Gastroesophageal sphincter (tissue), 4 donors: ENCODE measurements at regions not wholly inside any gene's neighbourhood (a gene's known extent, or its start where the extent isn't known, plus 50 kb on each side); places are given as distances from the start of the nearest gene placed in this dataset.

ENCODE experiments used
- ATAC-seq: fragments of 150-250 bp; one replicate; pipeline ENCODE4 v1.9.1; 2016; ENCODE audit warnings: mild to moderate bottlenecking, moderate library complexity
- H3K27ac ChIP-seq, 4 donors: fragments of 200-600 bp; sonication (generic) in 3 of 4; 1 replicate in 3 of 4; 2 replicates in 1 of 4; pipeline ENCODE4 v1.5.1; 2016 to 2019
- H3K27me3 ChIP-seq: fragments of 200-600 bp; sonication (generic); one replicate; pipeline ENCODE4 v1.5.1; 2019
- H3K36me3 ChIP-seq, 2 donors: fragments of 200-600 bp; sonication (generic); one replicate each; pipeline ENCODE4 v1.5.1; 2019; ENCODE audit warnings: control low read depth in 1 of 2
- H3K4me1 ChIP-seq, 3 donors: fragments of 200-600 bp; sonication (generic); 1 replicate in 2 of 3; 2 replicates in 1 of 3; pipeline ENCODE4 v1.5.1; 2016 to 2019; ENCODE audit warnings: control low read depth in 2 of 3
- H3K4me3 ChIP-seq, 2 donors: fragments of 200-600 bp; sonication (generic); one replicate each; pipeline ENCODE4 v1.5.1; 2019; ENCODE audit warnings: mild to moderate bottlenecking in 1 of 2, moderate library complexity in 1 of 2
- H3K9me3 ChIP-seq, 3 donors: fragments of 200-600 bp; sonication (generic); one replicate each; pipeline ENCODE4 v1.5.1; 2017 to 2019; ENCODE audit warnings: control low read depth in 2 of 3
- EP300 ChIP-seq: sonication (generic); formaldehyde crosslinking; IDR thresholded peaks from one replicate; pipeline ENCODE4 v1.6.1; 2017; ENCODE audit warnings: antibody characterized with exemption, mild to moderate bottlenecking
- POLR2A ChIP-seq, 2 donors: fragments of 450-650 bp; IDR thresholded peaks; one replicate each; pipeline ENCODE4 v1.6.1; 2017; ENCODE audit warnings: antibody characterized with exemption in 2 of 2, mild to moderate bottlenecking in 2 of 2, moderate library complexity in 1 of 2
- POLR2AphosphoS5 ChIP-seq: sonication (generic); formaldehyde crosslinking; IDR thresholded peaks from one replicate; pipeline ENCODE4 v1.6.1; 2017; ENCODE audit warnings: antibody characterized with exemption
- WGBS, 2 donors: methylation state at CpG; one replicate each; pipeline ENCODE4 v1.1.5; 2018; ENCODE audit warnings: low coverage in 1 of 2; 5-methylcytosine and 5-hydroxymethylcytosine counted together
- TF ChIP-seq, protein P1 (sequence below), 4 experiments: fragments of 200-600 bp in 2 of 4; fragments of 450-650 bp in 2 of 4; sonication (generic) in 1 of 4; IDR thresholded peaks; one replicate each; pipeline ENCODE4 v1.5.1; 2017 to 2019; ENCODE audit warnings: antibody characterized with exemption in 4 of 4, mild to moderate bottlenecking in 2 of 4, moderate library complexity in 2 of 4

DNA sequence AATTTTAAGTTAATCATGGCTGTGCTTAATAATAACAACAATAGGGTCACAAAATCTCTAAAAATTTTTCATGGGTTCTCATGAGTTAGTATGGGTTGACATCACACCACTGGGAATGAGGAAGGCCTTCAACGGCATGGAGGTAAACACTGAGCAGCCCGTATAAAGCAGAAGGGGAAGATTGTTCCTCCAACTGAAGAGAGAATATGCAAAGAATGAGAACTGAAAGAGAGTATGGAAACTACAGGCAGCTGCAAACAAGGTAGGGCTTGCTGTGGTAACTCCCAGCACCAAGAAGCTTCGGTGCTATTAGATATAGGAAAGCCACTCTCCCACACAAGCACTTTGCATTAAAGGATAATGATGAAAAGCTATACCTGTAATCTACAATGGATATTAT, 1242.3 kb upstream of the CELF4 start:
- no peaks in the 10 kb centered on the region for H3K27me3 ChIP-seq
- H3K9me3 ChIP-seq: no peaks in the 10 kb centered on the region
- H3K36me3 ChIP-seq: no peaks in the 10 kb centered on the region

DNA sequence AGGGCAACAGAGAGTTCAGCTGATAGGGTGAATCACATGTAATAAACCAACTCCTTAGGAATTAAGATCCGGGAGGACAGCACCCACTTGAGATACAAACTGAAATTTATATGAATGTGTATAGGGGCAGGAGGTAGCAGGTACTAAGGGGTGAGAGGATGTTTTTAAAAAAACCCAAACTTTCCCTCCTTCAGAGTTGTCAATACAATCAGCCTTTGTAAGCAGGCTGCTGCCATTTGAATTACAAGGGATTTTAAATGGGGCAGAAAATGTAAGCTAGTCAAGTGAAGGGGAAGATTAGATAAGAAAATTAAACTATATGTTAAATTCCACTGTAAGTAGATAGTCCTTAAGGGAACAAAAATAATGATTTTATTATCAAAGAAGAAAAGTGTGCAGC, 1239.7 kb upstream of the CELF4 start:
- Histone ChIP-seq H3K9me3 (no peaks in the 10 kb centered on the region), H3K27me3 (no peaks in the 10 kb centered on the region), H3K4me3 (no peak overlapping the region), H3K27ac (no peak overlapping the region), H3K36me3 (no peaks in the 10 kb centered on the region), H3K4me1 (no peaks in the 10 kb centered on the region)
- TF ChIP-seq EP300 (no peak), POLR2AphosphoS5 (no peak), POLR2A (IDR thresholded peaks at IDR 0.05) (no peak)
- TF ChIP-seq, protein P1, sequence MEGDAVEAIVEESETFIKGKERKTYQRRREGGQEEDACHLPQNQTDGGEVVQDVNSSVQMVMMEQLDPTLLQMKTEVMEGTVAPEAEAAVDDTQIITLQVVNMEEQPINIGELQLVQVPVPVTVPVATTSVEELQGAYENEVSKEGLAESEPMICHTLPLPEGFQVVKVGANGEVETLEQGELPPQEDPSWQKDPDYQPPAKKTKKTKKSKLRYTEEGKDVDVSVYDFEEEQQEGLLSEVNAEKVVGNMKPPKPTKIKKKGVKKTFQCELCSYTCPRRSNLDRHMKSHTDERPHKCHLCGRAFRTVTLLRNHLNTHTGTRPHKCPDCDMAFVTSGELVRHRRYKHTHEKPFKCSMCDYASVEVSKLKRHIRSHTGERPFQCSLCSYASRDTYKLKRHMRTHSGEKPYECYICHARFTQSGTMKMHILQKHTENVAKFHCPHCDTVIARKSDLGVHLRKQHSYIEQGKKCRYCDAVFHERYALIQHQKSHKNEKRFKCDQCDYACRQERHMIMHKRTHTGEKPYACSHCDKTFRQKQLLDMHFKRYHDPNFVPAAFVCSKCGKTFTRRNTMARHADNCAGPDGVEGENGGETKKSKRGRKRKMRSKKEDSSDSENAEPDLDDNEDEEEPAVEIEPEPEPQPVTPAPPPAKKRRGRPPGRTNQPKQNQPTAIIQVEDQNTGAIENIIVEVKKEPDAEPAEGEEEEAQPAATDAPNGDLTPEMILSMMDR (IDR thresholded peaks at IDR 0.05): no peak
- 67 to 80% methylated on average over 1 of the region's 1 CpG for WGBS, 2 donors
- ATAC-seq: no peak

More for the DNA sequence above, 1242.3 kb upstream of the CELF4 start:
- Histone ChIP-seq H3K4me3 (no peak overlapping the region), H3K27ac (no peak overlapping the region), H3K4me1 (no peaks in the 10 kb centered on the region)
- ATAC-seq: no peak
- 78 to 93% methylated on average over 2 to 3 of the region's 3 CpGs for WGBS, 2 donors
- TF ChIP-seq, protein P1 (IDR thresholded peaks at IDR 0.05): no peak
- no peak for TF ChIP-seq EP300
- no peak for TF ChIP-seq POLR2AphosphoS5
- no peak for TF ChIP-seq POLR2A (IDR thresholded peaks at IDR 0.05)

DNA sequence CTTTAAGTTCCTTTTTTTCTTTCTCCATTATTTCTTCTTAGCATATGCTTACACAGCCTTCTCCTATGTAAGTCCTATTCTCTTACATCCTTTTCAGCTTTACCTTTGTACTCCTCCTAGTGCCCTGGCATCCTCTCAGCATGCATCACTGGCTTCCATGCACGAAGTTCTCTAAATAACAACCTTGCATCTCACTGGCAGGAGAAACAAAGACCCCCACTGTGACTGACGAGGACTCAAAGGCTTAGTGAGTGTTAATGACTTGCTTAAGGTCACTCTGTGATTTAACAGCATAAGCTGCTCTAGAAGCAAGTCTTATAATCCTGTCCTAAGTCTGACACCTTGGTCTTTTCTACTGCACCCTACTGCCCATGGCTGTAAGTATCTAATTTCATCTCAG, 1236.0 kb upstream of the CELF4 start:
- no peak for ATAC-seq
- H3K27ac ChIP-seq: no peak overlapping the region
- no peaks in the 10 kb centered on the region for H3K27me3 ChIP-seq
- no peaks in the 10 kb centered on the region for H3K9me3 ChIP-seq
- 57 to 67% methylated on average over 2 of the region's 2 CpGs for WGBS, 2 donors
- no peaks in the 10 kb centered on the region for H3K4me1 ChIP-seq
- no peaks in the 10 kb centered on the region for H3K36me3 ChIP-seq
- H3K4me3 ChIP-seq: no peak overlapping the region
- TF ChIP-seq POLR2AphosphoS5 (no peak), EP300 (no peak), POLR2A (IDR thresholded peaks at IDR 0.05) (no peak)
- TF ChIP-seq, protein P1 (IDR thresholded peaks at IDR 0.05): no peak

DNA sequence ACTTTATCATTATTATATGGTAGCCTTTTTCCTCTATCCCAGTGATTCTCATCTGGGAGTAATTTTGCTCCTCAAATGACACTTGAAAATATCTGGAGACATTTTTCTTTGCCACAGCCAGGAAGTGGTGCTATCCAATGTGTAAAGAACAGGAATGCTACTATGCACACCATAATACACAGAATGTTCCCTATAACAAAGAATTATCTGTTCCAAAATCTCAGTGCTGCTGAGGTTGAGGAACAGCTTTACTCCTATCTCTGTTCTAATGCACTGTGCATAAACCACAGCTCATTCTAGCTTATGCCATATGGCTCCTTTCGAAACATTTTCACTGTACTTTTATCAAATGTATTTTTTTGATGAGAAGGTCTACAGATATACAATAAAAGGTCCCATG, 1231.2 kb upstream of the CELF4 start:
- TF ChIP-seq POLR2A (IDR thresholded peaks at IDR 0.05): no peak
- TF ChIP-seq POLR2AphosphoS5: no peak
- TF ChIP-seq, protein P1 (IDR thresholded peaks at IDR 0.05): no peak
- TF ChIP-seq EP300: no peak
- H3K27ac ChIP-seq: no peak overlapping the region

DNA sequence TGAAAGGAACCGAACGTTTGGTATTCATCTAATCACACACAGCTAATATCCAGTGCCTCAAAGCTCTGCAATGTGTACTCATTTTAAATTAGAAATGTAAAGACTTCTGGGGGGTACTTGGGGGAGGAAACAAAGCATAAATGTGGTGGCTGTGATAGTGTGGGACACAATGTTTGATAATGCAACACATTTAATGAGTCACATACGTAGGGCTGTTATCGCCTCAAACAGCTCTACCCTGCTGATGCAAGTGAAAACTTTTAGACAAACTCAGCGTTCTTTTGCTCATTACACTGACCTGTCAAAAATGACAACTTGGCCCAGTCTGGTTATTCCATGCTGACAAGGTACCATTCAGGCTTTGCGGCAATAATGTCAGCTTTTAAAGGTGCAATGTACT, 1227.1 kb upstream of the CELF4 start:
- no peak overlapping the region for H3K4me3 ChIP-seq
- H3K36me3 ChIP-seq: no peaks in the 10 kb centered on the region
- H3K4me1 ChIP-seq: no peaks in the 10 kb centered on the region
- WGBS, 2 donors: 89 to 97% methylated on average over 3 to 5 of the region's 6 CpGs
- no peak for ATAC-seq
- no peak overlapping the region for H3K27ac ChIP-seq
- H3K9me3 ChIP-seq: no peaks in the 10 kb centered on the region
- H3K27me3 ChIP-seq: no peaks in the 10 kb centered on the region
- TF ChIP-seq POLR2A (IDR thresholded peaks at IDR 0.05) (no peak), EP300 (no peak), POLR2AphosphoS5 (no peak)
- TF ChIP-seq, protein P1 (IDR thresholded peaks at IDR 0.05): no peak

More for the DNA sequence above, 1231.2 kb upstream of the CELF4 start:
- Histone ChIP-seq H3K9me3 (no peaks in the 10 kb centered on the region), H3K4me1 (no peaks in the 10 kb centered on the region), H3K36me3 (no peaks in the 10 kb centered on the region), H3K27me3 (no peaks in the 10 kb centered on the region), H3K4me3 (no peak overlapping the region)
- no peak for ATAC-seq
- 67 to 87% methylated on average over 1 of the region's 1 CpG for WGBS, 2 donors
